Raji (cell line): ENCODE measurements at regions not wholly inside any gene's neighbourhood (a gene's known extent, or its start where the extent isn't known, plus 50 kb on each side); places are given as distances from the start of the nearest gene placed in this dataset.

ENCODE experiments used
- POLR2A ChIP-seq: IDR thresholded peaks from 2 replicates; pipeline ENCODE4 v1.6.1; 2011; ENCODE audit warnings: low read depth, low read length, control low read depth; ENCODE audit not compliant: insufficient read depth

- TF ChIP-seq POLR2A: no peak
Observed at GRCh38 chr20:24879875-24880274, 69.2 kb upstream of the CST7 start.

GRCh38 chr20:24880356-24880755 is 68.7 kb upstream of the CST7 start:
- TF ChIP-seq POLR2A: no peak

DNA sequence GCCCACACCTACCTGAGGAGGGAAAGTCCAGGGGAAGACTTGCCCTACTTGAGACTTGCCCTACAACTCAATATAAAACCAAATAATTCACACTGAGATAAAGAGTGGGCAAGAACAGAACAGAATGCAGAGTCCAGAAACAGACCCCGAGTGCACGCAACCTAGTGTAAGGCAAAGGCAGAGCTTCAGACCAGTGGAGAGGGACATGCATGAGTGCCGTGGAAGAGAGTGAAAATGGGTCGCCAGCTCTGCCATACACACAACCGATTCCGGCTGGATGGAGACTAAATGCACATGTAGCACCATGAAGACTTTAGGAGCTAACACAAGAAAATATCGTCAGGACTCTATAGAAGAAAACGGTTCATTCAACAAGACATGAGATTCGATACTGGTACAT is 58.8 kb upstream of the CST7 start:
- no peak for TF ChIP-seq POLR2A

DNA sequence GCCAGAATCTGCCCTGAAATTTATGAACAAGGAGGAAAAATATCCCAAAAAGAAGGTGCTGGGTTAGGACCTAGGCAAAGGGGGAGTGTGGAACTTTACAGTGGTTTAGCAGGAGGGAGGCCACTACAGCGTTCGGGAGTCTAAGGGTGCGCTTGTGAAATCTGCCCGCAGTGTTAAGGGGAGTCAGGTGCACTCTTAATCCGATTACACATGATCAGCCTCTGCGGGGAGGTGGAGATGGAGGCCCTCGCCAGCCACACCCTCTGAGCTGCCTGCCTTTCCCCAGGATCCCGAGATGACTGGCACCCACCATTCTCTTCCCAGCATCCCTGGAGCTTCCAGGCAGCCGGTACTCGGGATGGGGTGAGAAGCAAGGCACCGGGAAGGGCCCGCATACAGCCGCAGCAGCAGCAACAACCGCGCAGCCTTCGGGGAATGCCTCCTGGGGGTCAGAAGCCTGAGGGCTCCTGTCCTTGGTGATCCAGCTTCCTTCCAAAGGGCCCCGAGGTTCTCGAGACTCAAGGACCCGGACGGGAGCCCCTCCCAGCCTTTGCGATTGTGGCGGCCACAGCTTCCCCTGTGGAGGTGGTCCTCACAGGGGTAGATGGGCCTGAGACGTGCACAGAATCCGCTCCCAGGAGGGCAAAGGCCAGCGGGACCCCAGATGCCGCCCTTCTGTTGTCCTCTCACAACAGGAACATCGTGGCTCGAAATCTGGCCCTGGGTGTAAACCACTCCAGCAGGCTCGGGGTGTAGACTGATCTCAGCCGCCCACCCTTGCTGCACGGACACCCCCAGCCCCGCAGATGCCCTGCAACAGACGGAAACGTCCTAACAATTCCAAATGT is 57.3 kb upstream of the CST7 start:
- no peak for TF ChIP-seq POLR2A

- no peak for TF ChIP-seq POLR2A
Observed at GRCh38 chr20:24892522-24892921, 56.5 kb upstream of the CST7 start.

- TF ChIP-seq POLR2A: no peak
Observed at GRCh38 chr20:24892931-24893330, 56.1 kb upstream of the CST7 start.

GRCh38 chr20:24894488-24894887 is 54.6 kb upstream of the CST7 start:
- TF ChIP-seq POLR2A: no peak

DNA sequence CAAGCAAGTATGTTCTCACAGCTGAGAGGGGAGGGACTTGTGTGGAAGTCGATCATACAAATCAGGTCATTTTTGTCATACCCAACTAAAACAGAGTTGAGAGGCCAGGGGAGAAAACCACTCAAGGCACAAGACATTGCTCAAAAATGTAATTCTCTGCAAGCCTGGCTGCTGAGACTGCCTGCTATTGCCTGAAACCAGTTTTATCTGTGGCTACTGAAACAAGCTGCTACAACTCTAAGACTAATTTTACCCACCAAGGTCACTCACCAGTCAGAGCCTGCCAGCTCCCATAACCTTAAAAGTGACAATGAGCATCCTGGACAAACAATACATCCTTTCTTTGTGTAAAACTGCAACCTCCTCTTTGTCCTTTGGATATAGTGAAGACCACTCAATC is 54.1 kb upstream of the CST7 start:
- no peak for TF ChIP-seq POLR2A

GRCh38 chr20:24895431-24895830 is 53.6 kb upstream of the CST7 start:
- no peak for TF ChIP-seq POLR2A

- no peak for TF ChIP-seq POLR2A
Observed at GRCh38 chr20:24895898-24896658, 53.0 kb upstream of the CST7 start.

- TF ChIP-seq POLR2A: no peak
Observed at GRCh38 chr20:24896984-24897383, 52.1 kb upstream of the CST7 start.

DNA sequence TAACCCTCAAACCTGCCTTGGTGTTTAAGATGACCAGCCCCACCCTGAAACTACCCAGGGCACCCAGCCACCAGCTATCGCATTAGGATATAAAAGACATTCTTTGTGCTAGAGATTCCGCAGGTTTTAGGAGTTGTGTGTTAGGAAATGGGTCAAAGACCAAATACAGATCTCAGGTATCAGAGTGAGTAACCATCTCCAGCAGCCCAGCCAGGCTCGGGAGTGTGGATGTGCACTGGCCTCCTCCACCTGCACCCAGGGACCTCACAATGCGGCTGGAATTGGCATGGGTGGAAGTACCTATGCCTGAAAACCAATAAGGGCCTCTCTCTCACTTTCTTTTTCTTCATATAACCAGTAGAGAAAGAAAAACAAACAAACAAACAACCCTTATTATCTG is 51.1 kb upstream of the CST7 start:
- no peak for TF ChIP-seq POLR2A

DNA sequence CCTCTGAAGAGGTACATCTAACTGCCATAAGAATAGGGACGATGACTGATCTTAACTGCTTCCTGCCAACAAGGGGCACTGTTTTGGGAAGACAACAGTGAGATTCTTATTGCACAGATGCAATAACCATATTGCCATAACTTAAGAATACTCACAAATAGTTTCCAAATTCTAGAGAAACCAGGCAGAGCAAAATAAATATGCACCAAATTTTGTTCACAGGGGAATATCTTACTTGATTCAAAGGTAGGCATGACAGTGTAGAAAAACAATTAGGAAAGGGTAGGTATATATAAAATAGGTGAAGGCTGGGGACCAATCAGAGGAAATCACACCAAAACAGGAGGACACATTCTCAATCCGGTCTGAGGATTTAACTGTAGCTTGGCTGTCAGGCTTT is 49.9 kb upstream of the CST7 start:
- no peak for TF ChIP-seq POLR2A
